Mucosa of stomach (tissue), 1 donor: ENCODE measurements at regions not wholly inside any gene's neighbourhood (a gene's known extent, or its start where the extent isn't known, plus 50 kb on each side); places are given as distances from the start of the nearest gene placed in this dataset.

Source experiments
- H3K27me3 ChIP-seq: one replicate; pipeline ENCODE4 v1.7.0; 2013; ENCODE audit warnings: mild to moderate bottlenecking, low read length; ENCODE audit not compliant: control insufficient read depth, insufficient read depth
- H3K36me3 ChIP-seq: one replicate; pipeline ENCODE4 v1.7.0; 2013; ENCODE audit warnings: low read length; ENCODE audit not compliant: control insufficient read depth, insufficient read depth
- H3K4me1 ChIP-seq: one replicate; pipeline ENCODE4 v1.7.0; 2013; ENCODE audit warnings: mild to moderate bottlenecking, low read length; ENCODE audit not compliant: control insufficient read depth, insufficient read depth
- H3K4me3 ChIP-seq: one replicate; pipeline ENCODE4 v1.7.0; 2013; ENCODE audit warnings: low read length
- H3K9ac ChIP-seq: one replicate; pipeline ENCODE4 v1.7.0; 2013; ENCODE audit warnings: mild to moderate bottlenecking, low read length, moderate library complexity
- H3K9me3 ChIP-seq: one replicate; pipeline ENCODE4 v1.7.0; 2013; ENCODE audit warnings: mild to moderate bottlenecking, low read length, moderate library complexity; ENCODE audit not compliant: control insufficient read depth
- donor health status: Pancreatic carcinoma.

DNA sequence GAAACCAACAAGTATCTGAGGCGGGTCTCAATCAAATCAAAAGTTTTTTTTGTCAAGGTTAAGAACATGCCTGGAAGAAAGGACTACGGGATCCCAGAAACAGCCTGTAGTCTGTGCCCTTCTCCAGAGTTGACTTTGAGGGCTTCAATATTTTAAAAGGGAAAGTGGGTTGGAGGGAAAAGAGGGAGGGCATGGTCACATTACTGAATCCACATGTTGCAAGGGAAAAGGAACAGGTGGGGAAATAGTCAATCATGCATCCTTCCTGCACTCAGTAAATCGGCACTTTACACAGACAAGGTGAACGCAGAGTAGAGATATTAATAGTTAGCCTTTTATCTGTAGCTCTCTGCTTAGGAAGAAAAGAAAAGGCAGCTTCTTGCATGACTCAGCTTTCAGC is 808.5 kb downstream of the UQCRFS1 start:
- H3K4me1 ChIP-seq: no peaks in the 10 kb centered on the region
- no peak overlapping the region for H3K9ac ChIP-seq
- H3K27me3 ChIP-seq: no peaks in the 10 kb centered on the region
- no peaks in the 10 kb centered on the region for H3K9me3 ChIP-seq
- H3K4me3 ChIP-seq: no peak overlapping the region
- H3K36me3 ChIP-seq: no peaks in the 10 kb centered on the region

DNA sequence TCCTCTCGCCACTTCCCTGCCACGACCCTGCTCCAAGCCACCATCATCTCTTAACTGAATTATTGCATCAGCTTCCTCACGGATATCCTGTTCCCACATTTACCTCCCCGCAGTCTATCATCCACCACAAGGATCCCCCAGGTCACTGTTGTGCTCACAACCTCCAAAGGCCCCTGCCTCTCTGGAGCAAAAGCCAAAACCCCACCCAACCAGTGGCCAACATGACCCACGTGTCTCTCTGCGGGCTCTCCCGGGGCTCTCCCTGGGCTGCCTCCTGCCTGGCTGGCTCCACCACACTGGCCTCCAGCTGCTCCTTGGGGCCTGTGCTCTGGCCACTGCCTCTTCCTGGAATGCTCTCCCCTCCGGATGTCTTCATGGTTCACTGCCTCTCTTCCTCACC is 809.3 kb downstream of the UQCRFS1 start:
- H3K27me3 ChIP-seq: no peaks in the 10 kb centered on the region
- no peaks in the 10 kb centered on the region for H3K9me3 ChIP-seq
- H3K4me1 ChIP-seq: no peaks in the 10 kb centered on the region
- no peaks in the 10 kb centered on the region for H3K36me3 ChIP-seq
- no peak overlapping the region for H3K4me3 ChIP-seq
- no peak overlapping the region for H3K9ac ChIP-seq

DNA sequence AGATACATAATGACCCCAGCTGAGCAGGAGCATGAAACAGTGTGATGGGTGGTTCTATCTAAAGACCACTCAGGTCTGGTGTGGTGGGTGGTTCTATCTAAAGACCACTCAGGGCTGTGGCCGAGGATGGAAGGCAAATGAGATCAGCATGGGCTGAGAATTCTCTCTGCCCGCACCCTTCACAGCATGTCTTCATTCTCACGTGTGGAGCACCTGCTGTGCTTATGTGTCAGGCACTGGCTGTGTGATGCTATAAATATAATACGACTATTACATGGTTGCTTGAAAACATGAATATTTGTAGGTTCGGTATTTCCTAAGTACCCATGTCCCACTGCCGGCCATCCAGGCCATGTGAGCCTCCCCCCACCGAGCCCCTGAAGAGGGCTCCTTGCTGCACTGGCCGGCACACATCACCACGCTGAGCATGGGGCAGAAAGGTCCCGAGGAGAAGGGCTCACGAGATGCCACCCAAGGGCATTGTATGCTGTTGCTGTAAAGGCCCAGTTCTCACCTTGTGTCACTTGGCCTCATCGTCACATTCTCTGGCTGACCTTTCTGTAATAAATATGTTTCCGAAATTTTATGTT is 810.2 kb downstream of the UQCRFS1 start:
- no peaks in the 10 kb centered on the region for H3K27me3 ChIP-seq
- H3K4me1 ChIP-seq: no peaks in the 10 kb centered on the region
- no peak overlapping the region for H3K4me3 ChIP-seq
- H3K36me3 ChIP-seq: no peaks in the 10 kb centered on the region
- H3K9me3 ChIP-seq: no peaks in the 10 kb centered on the region
- no peak overlapping the region for H3K9ac ChIP-seq

DNA sequence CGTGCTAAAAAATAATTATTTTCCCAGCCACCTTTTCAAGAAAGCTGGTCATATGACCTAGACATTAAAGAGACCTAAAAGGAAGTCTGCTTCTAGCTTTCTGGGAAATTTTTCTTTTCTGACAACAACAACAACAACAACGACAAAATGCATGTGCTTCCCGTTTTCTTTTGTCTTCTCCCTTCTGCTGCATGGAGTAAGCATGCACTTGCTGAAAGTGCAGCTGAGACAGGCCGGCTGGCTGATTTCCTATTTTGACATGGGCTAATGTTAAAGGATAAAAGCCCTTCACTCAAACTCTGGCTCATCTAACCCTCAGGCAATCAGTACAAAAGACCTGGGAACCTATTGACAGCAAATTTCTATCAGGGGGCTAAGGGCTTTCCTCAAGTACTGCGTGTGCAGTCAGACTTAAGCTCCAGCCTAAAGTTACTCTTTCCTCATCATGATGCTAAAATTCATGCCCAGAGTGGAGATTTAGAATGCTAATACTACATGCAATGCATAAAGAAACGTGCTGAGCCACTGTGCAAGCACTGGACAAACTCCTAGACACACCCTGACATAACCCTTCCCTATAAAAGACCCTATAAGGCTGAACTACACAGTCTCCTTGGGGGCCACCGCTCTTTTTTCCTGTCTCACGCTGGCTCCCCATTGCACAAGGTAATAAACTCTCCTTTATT is 811.1 kb downstream of the UQCRFS1 start:
- no peak overlapping the region for H3K4me3 ChIP-seq
- no peaks in the 10 kb centered on the region for H3K27me3 ChIP-seq
- H3K9ac ChIP-seq: no peak overlapping the region
- no peaks in the 10 kb centered on the region for H3K9me3 ChIP-seq
- H3K4me1 ChIP-seq: no peaks in the 10 kb centered on the region
- H3K36me3 ChIP-seq: no peaks in the 10 kb centered on the region

DNA sequence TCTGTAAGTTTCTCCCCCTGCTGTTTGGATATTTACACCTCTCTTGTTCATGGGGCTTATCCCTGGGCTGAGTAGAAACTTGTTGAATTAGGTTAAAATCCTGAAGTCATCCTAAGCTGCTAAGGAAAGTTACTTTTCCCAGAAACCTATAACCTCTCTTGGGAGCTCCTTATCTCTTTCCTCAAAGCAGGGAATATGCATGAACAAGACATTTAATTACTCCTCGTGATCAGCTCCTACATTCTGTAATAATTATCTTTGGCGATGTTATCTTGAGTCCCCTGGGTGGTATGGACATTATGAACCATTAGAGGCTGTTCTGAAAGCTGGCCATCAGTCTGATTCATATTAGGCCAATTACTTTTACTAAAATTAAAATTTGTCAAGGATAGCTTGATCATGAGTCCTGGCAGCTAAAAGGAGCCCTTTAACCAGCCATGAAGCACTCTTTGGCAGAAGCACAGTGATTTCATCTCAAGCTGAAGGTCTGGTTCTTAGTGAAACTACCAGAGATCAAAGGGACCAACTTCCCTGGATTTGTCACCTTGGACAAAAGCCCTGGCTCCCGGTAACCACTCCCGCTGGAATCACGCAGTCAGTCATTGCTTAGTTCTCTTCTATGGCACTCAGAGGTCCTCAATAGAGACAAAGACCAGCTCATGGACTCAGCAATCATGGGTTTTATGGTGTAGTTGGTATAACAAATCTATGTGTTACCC is 811.8 kb downstream of the UQCRFS1 start:
- Histone ChIP-seq H3K36me3 (no peaks in the 10 kb centered on the region), H3K4me1 (no peaks in the 10 kb centered on the region), H3K9ac (no peak overlapping the region), H3K9me3 (no peaks in the 10 kb centered on the region), H3K4me3 (no peak overlapping the region), H3K27me3 (no peaks in the 10 kb centered on the region)

DNA sequence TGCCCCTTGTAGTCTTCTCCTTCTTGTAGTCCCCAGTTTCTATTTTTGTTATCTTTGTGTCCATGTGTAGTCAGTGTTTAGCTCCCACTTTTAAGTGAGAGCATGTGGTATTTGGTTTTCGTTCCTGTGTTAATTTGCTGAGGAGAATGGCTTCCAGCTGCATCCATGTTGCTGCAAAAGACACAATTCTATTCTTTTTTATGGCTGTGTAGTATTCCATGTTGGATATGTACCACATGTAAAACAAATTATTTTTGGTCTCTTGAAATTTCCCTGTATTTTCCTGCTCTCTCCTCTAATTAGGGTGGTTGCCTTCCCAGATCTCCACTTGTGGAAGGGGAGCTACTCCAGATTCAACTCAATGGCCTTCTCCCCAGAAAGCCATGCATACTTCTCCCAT is 813.8 kb downstream of the UQCRFS1 start:
- Histone ChIP-seq H3K9me3 (no peaks in the 10 kb centered on the region), H3K9ac (no peak overlapping the region), H3K4me1 (no peaks in the 10 kb centered on the region), H3K4me3 (no peak overlapping the region), H3K27me3 (no peaks in the 10 kb centered on the region), H3K36me3 (no peaks in the 10 kb centered on the region)

DNA sequence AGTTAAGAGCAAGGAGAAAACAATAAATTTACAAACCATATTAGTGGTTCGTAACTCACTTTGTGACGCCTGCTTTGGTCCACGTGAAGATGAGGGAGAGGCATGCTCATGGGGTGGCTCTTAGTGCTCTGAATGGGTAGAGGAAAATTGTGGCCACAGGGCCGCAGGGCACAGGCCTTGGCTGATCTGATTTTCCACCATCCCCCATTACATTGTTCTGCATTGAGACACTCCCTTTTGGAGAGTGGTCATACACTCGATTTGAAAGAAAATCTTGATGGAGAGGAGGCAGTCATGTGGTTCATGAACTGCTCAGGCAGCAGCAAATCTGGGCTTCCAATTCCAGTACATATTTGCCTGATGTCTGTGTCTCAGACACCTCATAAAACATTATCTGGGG is 815.2 kb downstream of the UQCRFS1 start:
- Histone ChIP-seq H3K4me3 (no peak overlapping the region), H3K9me3 (no peaks in the 10 kb centered on the region), H3K4me1 (no peaks in the 10 kb centered on the region)

DNA sequence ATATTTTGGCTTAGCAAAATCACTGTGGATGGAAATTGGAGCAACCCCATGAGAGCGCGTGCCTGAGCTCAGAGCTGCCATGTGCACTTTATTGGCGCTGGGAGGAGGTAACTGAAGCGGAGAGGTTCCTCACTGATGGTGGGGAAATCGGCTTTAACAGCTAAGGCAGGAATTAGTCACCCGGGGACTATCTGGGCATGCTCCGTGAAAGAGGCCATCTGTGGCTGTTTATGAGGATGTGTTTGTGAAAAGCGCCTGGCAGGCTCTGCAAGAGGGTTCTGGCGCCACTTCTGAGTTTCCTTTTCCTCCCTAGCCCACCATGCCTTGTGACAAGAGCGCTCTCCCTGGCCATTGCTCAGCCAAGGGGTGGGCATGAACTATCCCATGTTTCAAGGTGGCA is 815.6 kb downstream of the UQCRFS1 start:
- Histone ChIP-seq H3K9ac (no peak overlapping the region), H3K27me3 (no peaks in the 10 kb centered on the region), H3K4me1 (no peaks in the 10 kb centered on the region), H3K4me3 (no peak overlapping the region), H3K36me3 (no peaks in the 10 kb centered on the region), H3K9me3 (no peaks in the 10 kb centered on the region)

More for the DNA sequence above, 815.2 kb downstream of the UQCRFS1 start:
- Histone ChIP-seq H3K27me3 (no peaks in the 10 kb centered on the region), H3K36me3 (no peaks in the 10 kb centered on the region), H3K9ac (no peak overlapping the region)

DNA sequence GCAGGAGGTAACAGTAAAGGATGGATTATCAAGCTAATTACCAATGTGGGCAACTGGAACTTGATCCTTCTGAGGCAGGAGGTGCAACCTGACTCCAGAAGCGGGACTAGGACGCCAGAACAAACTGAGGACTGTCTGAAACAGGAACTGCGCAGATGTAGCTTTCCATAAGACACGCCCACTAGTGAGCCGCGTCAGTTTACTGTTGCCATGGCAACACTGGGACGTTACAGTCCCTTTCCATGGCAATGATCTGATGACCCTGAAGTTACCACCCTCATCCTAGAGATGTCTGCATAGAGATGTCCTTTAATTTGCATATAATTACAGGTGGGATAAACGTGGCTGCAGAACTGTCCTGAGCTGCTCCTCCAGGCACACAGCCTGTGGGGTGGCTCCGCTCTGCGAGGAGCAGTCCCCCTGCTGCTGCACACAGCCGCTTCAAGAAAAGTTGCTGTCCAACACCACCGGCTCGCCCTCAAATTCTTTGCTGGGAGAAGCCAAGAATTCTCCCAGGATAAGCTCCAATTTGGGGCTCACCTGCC is 816.6 kb downstream of the UQCRFS1 start:
- H3K9me3 ChIP-seq: no peaks in the 10 kb centered on the region
- no peaks in the 10 kb centered on the region for H3K4me1 ChIP-seq
- H3K27me3 ChIP-seq: no peaks in the 10 kb centered on the region
- no peak overlapping the region for H3K4me3 ChIP-seq
- no peak overlapping the region for H3K9ac ChIP-seq
- no peaks in the 10 kb centered on the region for H3K36me3 ChIP-seq

DNA sequence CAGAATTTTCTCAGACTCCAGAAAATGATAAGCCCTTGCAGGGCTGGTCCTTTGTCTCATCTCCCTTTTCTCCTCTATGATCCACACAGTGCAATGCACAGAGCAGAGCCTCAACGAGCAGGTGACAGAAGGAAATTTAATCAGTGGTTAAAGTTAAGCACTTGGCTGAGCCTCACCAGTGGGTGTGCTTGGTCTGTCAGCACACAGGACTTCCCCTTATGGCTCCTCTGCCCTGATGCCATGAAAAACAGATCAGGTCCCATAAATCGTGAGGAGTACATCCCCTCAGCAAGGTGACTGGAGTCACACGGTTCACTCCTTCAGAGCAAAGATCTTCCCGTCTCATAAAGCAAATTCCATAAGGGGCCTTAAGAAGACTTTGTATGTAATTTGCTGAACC is 818.2 kb downstream of the UQCRFS1 start:
- H3K9me3 ChIP-seq: no peaks in the 10 kb centered on the region
- H3K36me3 ChIP-seq: no peaks in the 10 kb centered on the region
- H3K9ac ChIP-seq: no peak overlapping the region
- no peaks in the 10 kb centered on the region for H3K4me1 ChIP-seq
- H3K4me3 ChIP-seq: no peak overlapping the region
- H3K27me3 ChIP-seq: no peaks in the 10 kb centered on the region

DNA sequence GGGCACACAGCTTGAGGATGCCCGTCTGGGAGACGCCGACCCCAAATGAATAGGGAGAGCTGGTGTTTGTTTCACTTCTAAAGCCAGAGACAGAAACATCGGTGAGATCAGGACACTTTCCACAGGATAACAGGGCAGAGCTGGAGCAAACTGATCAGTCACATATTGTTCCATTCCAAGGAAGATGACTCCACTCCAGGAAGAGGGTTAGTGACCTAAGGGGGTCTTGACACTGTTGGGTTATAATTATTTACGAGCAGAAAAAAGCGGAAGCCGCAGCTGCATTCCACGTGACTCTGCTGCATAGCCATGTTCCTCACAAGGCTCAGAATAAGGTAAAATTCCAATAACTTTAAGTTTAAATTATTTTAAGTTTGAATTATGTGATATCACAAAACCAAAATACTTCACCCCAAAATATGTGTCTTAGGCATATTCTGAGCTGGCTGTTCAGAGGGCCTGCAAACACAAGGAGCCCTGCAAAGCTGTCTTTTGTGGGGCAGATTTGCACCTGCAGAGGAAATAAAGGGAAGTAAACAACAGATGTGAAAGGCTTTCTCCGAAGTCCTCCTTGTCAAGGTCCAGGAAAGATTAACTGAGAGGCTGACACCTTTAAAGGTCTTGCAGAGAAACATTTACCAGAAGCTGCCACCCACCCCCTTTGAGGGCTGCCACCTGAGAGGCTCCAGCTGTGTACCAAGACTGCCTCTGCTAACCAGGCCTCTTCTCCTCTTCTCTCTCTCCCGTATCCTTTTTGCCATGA is 819.2 kb downstream of the UQCRFS1 start:
- Histone ChIP-seq H3K4me3 (no peak overlapping the region), H3K4me1 (no peaks in the 10 kb centered on the region), H3K9ac (no peak overlapping the region), H3K36me3 (no peaks in the 10 kb centered on the region), H3K27me3 (no peaks in the 10 kb centered on the region), H3K9me3 (no peaks in the 10 kb centered on the region)

DNA sequence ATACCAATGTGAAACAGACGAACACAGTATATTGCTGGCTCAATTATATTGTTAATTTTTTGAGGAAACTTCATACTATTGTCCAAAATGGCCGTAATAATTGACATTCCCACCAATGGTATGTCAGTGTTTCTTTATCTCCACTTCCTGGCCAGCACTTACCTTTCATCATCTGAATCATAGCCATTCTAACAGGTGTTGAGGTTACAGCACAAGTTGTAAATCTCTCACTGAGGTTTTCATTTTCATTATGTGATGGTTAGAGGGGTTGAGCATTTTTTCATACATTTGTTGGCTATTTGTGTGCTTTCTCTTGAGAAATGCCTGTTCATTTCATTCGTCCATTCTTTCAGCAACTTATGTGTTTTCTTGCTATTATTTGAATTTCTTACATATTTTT is 824.0 kb downstream of the UQCRFS1 start:
- H3K27me3 ChIP-seq: no peaks in the 10 kb centered on the region
- H3K9me3 ChIP-seq: no peaks in the 10 kb centered on the region

More for the DNA sequence above, 824.0 kb downstream of the UQCRFS1 start:
- Histone ChIP-seq H3K36me3 (no peaks in the 10 kb centered on the region), H3K4me1 (no peaks in the 10 kb centered on the region), H3K9ac (no peak overlapping the region), H3K4me3 (no peak overlapping the region)
